Uterus (tissue), 3 donors: ENCODE measurements at regions not wholly inside any gene's neighbourhood (a gene's known extent, or its start where the extent isn't known, plus 50 kb on each side); places are given as distances from the start of the nearest gene placed in this dataset.
"Not testable (repeated sequence)": the region's sequence is repeated elsewhere in the genome, so short reads cannot be mapped to it uniquely, and the experiment has no call there.

Experiments used
- DNase-seq, 2 donors: peaks; one replicate each; pipeline ENCODE4 v3.0.0-alpha.2; 2019 to 2020
- H3K27ac ChIP-seq, 2 donors: fragments of 200-600 bp; sonication (generic); 1 replicate in 1 of 2; 2 replicates in 1 of 2; pipeline ENCODE4 v1.5.1; 2016 to 2018
- H3K27me3 ChIP-seq, 2 donors: fragments of 200-600 bp; sonication (generic); one replicate each; pipeline ENCODE4 v1.5.1; 2018 to 2019; ENCODE audit warnings: control low read depth in 1 of 2
- H3K36me3 ChIP-seq, 2 donors: fragments of 200-600 bp; sonication (generic); one replicate each; pipeline ENCODE4 v1.5.1; 2019; ENCODE audit warnings: control low read depth in 1 of 2
- H3K4me1 ChIP-seq, 2 donors: fragments of 200-600 bp; sonication (generic); one replicate each; pipeline ENCODE4 v1.5.1; 2018 to 2019; ENCODE audit warnings: control low read depth in 1 of 2
- H3K4me3 ChIP-seq, 2 donors: fragments of 200-600 bp; sonication (generic); 1 replicate in 1 of 2; 2 replicates in 1 of 2; pipeline ENCODE4 v1.5.1; 2018 to 2019; ENCODE audit warnings: mild to moderate bottlenecking in 1 of 2
- H3K9me3 ChIP-seq, 2 donors: fragments of 200-600 bp; sonication (generic); one replicate each; pipeline ENCODE4 v1.5.1; 2019; ENCODE audit warnings: control low read depth in 1 of 2
- POLR2A ChIP-seq, 2 donors: fragments of 450-650 bp; IDR thresholded peaks; one replicate each; pipeline ENCODE4 v1.6.1; 2016; ENCODE audit warnings: antibody characterized with exemption in 2 of 2, mild to moderate bottlenecking in 1 of 2, moderate library complexity in 1 of 2
- intact Hi-C: fragments of 100-400 bp; cut with DNase I; formaldehyde crosslinking; loops from one replicate; pipeline ENCODE4 v1.15.1; 2023; ENCODE audit warnings: low total_unique reads
- TF ChIP-seq, protein P1 (sequence below), 4 experiments: fragments of 200-600 bp in 2 of 4; fragments of 450-650 bp in 2 of 4; sonication (generic) in 2 of 4; IDR thresholded peaks; one replicate each; pipeline ENCODE4 v1.5.1; 2016 to 2019; ENCODE audit warnings: antibody characterized with exemption in 4 of 4, mild to moderate bottlenecking in 2 of 4, moderate library complexity in 1 of 4
- donor health status: DM: yes; HTN: yes; CAD: no.

DNA sequence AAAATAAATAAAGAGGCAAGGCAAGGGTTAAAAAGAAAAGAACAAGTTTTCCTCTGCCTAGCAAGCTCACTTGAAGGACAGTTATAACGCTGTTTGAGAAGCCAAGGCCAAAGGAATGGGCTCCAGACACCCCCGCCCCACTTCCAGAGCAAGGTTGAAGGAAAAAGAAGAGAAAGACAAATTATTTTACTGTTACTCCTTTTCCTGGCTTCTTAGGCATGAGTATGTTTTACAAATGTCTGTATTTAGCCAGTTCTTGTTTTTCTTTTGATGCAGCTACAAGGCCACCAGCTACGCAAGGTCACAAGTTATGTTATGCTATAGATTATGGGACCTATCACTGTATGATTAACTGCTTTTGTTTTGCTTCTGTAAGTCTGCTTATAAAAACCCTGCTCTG, 94.6 kb downstream of the ZNF22 start:
- no peaks in the 10 kb centered on the region for H3K36me3 ChIP-seq
- no peak overlapping the region for H3K4me3 ChIP-seq
- H3K27ac ChIP-seq: no peak overlapping the region
- TF ChIP-seq, protein P1, sequence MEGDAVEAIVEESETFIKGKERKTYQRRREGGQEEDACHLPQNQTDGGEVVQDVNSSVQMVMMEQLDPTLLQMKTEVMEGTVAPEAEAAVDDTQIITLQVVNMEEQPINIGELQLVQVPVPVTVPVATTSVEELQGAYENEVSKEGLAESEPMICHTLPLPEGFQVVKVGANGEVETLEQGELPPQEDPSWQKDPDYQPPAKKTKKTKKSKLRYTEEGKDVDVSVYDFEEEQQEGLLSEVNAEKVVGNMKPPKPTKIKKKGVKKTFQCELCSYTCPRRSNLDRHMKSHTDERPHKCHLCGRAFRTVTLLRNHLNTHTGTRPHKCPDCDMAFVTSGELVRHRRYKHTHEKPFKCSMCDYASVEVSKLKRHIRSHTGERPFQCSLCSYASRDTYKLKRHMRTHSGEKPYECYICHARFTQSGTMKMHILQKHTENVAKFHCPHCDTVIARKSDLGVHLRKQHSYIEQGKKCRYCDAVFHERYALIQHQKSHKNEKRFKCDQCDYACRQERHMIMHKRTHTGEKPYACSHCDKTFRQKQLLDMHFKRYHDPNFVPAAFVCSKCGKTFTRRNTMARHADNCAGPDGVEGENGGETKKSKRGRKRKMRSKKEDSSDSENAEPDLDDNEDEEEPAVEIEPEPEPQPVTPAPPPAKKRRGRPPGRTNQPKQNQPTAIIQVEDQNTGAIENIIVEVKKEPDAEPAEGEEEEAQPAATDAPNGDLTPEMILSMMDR (IDR thresholded peaks at IDR 0.05): no peak
- TF ChIP-seq POLR2A (IDR thresholded peaks at IDR 0.05): no peak
- DNase-seq: no peak
- intact Hi-C loops: no loop called here
- H3K27me3 ChIP-seq: no peaks in the 10 kb centered on the region
- H3K4me1 ChIP-seq: no peaks in the 10 kb centered on the region
- H3K9me3 ChIP-seq: no peaks in the 10 kb centered on the region

DNA sequence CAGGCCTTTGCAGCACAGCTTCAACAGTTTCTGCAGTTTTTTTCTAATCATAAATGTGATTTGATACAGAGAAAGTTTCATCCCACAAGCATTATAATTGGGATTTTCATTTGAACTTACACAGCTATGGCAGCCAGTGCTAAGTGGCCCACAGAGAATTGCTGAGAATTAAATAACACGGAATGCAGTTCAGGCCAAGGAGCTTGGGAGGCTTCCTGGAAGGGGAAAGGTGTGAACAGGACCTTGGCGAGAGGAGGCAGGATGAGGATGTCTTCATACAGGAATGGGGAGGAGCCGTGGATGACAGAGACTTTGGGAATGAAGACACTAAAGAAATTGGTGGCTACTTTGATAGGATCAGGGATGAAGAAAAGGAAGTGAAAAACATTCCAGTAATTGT, 95.3 kb downstream of the ZNF22 start:
- H3K27ac ChIP-seq: no peak overlapping the region
- TF ChIP-seq, protein P1 (IDR thresholded peaks at IDR 0.05): no peak
- TF ChIP-seq POLR2A (IDR thresholded peaks at IDR 0.05): no peak
- DNase-seq: no peak
- H3K27me3 ChIP-seq: no peaks in the 10 kb centered on the region
- H3K36me3 ChIP-seq: no peaks in the 10 kb centered on the region
- no peaks in the 10 kb centered on the region for H3K9me3 ChIP-seq
- intact Hi-C loops: no loop called here
- H3K4me3 ChIP-seq: no peak overlapping the region
- no peaks in the 10 kb centered on the region for H3K4me1 ChIP-seq

DNA sequence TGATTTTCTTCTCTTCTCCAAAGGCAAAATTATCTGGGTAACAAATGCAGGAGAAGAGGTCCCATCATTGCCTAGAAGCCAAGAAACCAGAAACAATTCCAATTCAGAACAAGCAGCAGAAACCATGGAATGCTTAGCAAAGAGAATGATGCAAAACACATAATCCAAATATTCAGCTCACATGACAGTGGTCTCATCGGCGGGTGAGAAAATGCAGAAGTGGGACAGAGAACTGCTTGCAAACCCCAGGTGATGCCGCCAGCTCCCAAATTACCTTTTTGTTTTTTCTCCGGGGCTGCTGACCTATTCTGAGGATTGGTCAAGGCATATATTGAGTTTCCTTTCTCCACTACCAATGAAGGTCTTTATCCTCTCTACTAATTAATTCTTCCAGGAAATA, 99.7 kb downstream of the ZNF22 start:
- H3K27me3 ChIP-seq: no peaks in the 10 kb centered on the region
- no peak overlapping the region for H3K4me3 ChIP-seq
- no peak for DNase-seq
- H3K36me3 ChIP-seq: no peaks in the 10 kb centered on the region
- H3K27ac ChIP-seq: no peak overlapping the region
- no peaks in the 10 kb centered on the region for H3K9me3 ChIP-seq
- TF ChIP-seq, protein P1 (IDR thresholded peaks at IDR 0.05): no peak
- no peak for TF ChIP-seq POLR2A (IDR thresholded peaks at IDR 0.05)
- intact Hi-C loops: no loop called here
- H3K4me1 ChIP-seq: no peaks in the 10 kb centered on the region

DNA sequence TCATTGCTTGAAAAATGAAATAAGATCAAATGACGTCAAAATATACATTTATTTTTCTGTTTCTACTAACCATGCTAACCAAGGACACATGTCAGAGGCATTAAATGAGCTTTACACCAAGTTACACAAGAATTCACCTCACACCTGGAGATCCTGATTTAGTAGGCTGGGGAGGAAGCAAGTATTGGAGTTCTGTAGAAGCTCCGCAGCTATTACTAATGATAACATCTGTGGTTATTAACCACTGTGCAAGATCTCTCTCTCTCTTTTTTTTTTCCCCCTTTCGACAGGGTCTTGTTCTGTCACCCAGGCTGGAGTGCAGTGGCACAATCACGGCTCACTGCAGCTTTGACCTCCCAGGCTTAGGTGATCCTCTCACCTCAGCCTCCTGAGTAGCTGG, 104.0 kb downstream of the ZNF22 start:
- H3K9me3 ChIP-seq: no peaks in the 10 kb centered on the region
- no peaks in the 10 kb centered on the region for H3K36me3 ChIP-seq
- no peaks in the 10 kb centered on the region for H3K27me3 ChIP-seq
- intact Hi-C loops: no loop called here
- no peak for DNase-seq
- TF ChIP-seq, protein P1 (IDR thresholded peaks at IDR 0.05): no peak
- no peak for TF ChIP-seq POLR2A (IDR thresholded peaks at IDR 0.05)
- no peak overlapping the region for H3K4me3 ChIP-seq
- no peak overlapping the region for H3K27ac ChIP-seq
- H3K4me1 ChIP-seq: no peaks in the 10 kb centered on the region

DNA sequence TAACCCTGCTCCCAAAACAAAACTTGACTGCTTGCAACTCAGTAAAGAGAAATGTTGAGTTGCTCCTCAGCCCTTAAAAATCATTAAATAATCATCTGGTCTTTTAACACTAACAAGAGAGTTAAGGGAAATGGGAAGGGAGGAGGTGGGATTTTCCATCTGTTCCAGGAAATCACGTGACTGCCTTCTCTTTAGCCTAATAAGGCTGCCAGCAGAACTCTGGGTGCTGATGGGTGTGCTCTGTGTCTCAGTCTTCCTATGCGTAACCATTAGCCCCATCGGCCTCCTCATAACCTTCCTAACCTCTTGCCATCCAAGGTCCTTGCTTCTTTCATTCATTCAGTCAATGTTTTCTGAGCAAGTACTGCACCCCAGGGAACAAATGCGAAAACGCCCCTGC, 104.6 kb downstream of the ZNF22 start:
- intact Hi-C loops, H3K4me1 ChIP-seq, H3K4me3 ChIP-seq, H3K9me3 ChIP-seq, DNase-seq, H3K27ac ChIP-seq, H3K36me3 ChIP-seq, H3K27me3 ChIP-seq: not testable (repeated sequence)

DNA sequence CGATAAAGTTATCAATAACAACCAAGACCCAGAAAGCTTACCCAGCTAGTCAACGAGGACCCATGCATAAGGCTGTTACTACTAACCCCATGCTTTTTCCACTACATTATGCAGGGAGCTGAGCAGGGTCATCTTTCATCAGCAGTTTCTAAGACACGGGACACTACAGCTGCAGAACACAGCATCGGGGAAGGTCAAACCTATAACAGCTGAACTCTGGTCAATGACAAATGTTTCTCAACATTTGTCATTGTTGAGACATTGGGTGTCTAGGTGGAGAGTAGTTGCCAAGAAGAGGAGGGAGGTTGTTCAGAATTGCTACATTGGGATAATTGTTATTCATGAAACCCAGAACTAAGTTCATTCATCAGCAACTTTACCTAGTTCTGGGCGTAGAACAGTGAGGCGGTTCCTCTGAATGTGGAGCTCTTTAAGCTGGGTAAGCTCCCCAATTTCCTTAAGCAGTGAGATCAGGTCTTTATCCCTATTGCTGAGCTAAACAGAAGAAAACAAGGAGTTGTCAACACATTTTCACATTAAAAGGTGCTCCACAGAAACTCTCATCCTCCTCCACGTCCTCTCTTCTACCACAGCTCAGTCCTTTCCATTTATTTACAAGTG, 105.6 kb downstream of the ZNF22 start:
- no peak for DNase-seq
- H3K4me1 ChIP-seq: no peaks in the 10 kb centered on the region
- H3K9me3 ChIP-seq: no peaks in the 10 kb centered on the region
- no peak overlapping the region for H3K4me3 ChIP-seq
- intact Hi-C loops: no loop called here
- H3K36me3 ChIP-seq: no peaks in the 10 kb centered on the region
- H3K27ac ChIP-seq: no peak overlapping the region
- no peaks in the 10 kb centered on the region for H3K27me3 ChIP-seq
- TF ChIP-seq POLR2A (IDR thresholded peaks at IDR 0.05): no peak
- TF ChIP-seq, protein P1 (IDR thresholded peaks at IDR 0.05): no peak
